Activated CD8-positive, alpha-beta T cell treated with anti-CD3 and anti-CD28 coated beads for 36 hours (primary cell): ENCODE measurements at regions not wholly inside any gene's neighbourhood (a gene's known extent, or its start where the extent isn't known, plus 50 kb on each side); places are given as distances from the start of the nearest gene placed in this dataset.

Source experiments
- ATAC-seq: fragments of 200-7000 bp; cut with Tn5 transposase; one replicate; pipeline ENCODE4 v1.10.0; 2021; ENCODE audit warnings: mild to moderate bottlenecking, moderate library complexity
- CTCF ChIA-PET: fragments of 350-600 bp; sonication (Branson Sonifier 250); formaldehyde crosslinking; loops from one replicate; lab custom pipeline; 2021; ENCODE audit warnings: antibody characterized with exemption; lab: Charles Lee
- POLR2A ChIA-PET: fragments of 350-600 bp; sonication (Branson Sonifier 250); formaldehyde crosslinking; loops from one replicate; lab custom pipeline; 2021; ENCODE audit warnings: antibody characterized with exemption; lab: Charles Lee
- DNase-seq: peaks from one replicate; pipeline ENCODE4 v3.0.0-alpha.2; 2020
- H3K27ac Mint-ChIP-seq: one replicate; pipeline ENCODE4 v1.8.0; 2021; ENCODE audit warnings: mild to moderate bottlenecking, mixed read lengths
- H3K27me3 Mint-ChIP-seq: one replicate; pipeline ENCODE4 v1.8.0; 2021; ENCODE audit warnings: mixed read lengths
- H3K36me3 Mint-ChIP-seq: one replicate; pipeline ENCODE4 v1.8.0; 2021; ENCODE audit warnings: low read depth, mixed read lengths
- H3K4me1 Mint-ChIP-seq: one replicate; pipeline ENCODE4 v1.8.0; 2021; ENCODE audit warnings: low read depth, mixed read lengths
- H3K4me3 Mint-ChIP-seq: one replicate; pipeline ENCODE4 v1.8.0; 2021; ENCODE audit warnings: mild to moderate bottlenecking, moderate library complexity, mixed read lengths
- H3K9me3 Mint-ChIP-seq: one replicate; pipeline ENCODE4 v1.8.0; 2021; ENCODE audit warnings: mixed read lengths
- intact Hi-C: fragments of 100-400 bp; cut with micrococcal nuclease; formaldehyde crosslinking; loops from one replicate; pipeline ENCODE4 v1.10.0; 2022
- TF ChIP-seq, protein P1 (sequence below): fragments of 200-600 bp; IDR thresholded peaks from one replicate; pipeline ENCODE4 v1.8.0; 2022; ENCODE audit warnings: antibody characterized with exemption, mild to moderate bottlenecking

- DNase-seq (no peak), ATAC-seq (no peak)
- H3K9me3 Mint-ChIP-seq = peaks cover 3% of the 10 kb centered on the region
- no peaks in the 10 kb centered on the region for H3K27me3 Mint-ChIP-seq
- no peaks in the 10 kb centered on the region for H3K36me3 Mint-ChIP-seq
- no peaks in the 10 kb centered on the region for H3K4me1 Mint-ChIP-seq
- CTCF ChIA-PET = no interaction called here
- H3K27ac Mint-ChIP-seq = no peak overlapping the region
- TF ChIP-seq, protein P1, sequence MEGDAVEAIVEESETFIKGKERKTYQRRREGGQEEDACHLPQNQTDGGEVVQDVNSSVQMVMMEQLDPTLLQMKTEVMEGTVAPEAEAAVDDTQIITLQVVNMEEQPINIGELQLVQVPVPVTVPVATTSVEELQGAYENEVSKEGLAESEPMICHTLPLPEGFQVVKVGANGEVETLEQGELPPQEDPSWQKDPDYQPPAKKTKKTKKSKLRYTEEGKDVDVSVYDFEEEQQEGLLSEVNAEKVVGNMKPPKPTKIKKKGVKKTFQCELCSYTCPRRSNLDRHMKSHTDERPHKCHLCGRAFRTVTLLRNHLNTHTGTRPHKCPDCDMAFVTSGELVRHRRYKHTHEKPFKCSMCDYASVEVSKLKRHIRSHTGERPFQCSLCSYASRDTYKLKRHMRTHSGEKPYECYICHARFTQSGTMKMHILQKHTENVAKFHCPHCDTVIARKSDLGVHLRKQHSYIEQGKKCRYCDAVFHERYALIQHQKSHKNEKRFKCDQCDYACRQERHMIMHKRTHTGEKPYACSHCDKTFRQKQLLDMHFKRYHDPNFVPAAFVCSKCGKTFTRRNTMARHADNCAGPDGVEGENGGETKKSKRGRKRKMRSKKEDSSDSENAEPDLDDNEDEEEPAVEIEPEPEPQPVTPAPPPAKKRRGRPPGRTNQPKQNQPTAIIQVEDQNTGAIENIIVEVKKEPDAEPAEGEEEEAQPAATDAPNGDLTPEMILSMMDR = no peak
- intact Hi-C loops = no loop called here
- POLR2A ChIA-PET = no interaction called here
- H3K4me3 Mint-ChIP-seq = no peak overlapping the region
Measured at GRCh38 chr7:50953820-50954219, 171.1 kb upstream of the GRB10 start.

- no peaks in the 10 kb centered on the region for H3K4me1 Mint-ChIP-seq
- peaks cover under 1% of the 10 kb centered on the region for H3K27me3 Mint-ChIP-seq
- no peak overlapping the region for H3K27ac Mint-ChIP-seq
- ATAC-seq (no peak), DNase-seq (no peak)
- H3K36me3 Mint-ChIP-seq = no peaks in the 10 kb centered on the region
- H3K9me3 Mint-ChIP-seq = peaks cover 5% of the 10 kb centered on the region
- CTCF ChIA-PET = no interaction called here
- intact Hi-C loops = no loop called here
- POLR2A ChIA-PET = no interaction called here
- no peak overlapping the region for H3K4me3 Mint-ChIP-seq
- TF ChIP-seq, protein P1 = no peak
Measured at GRCh38 chr7:50953303-50953702, 170.6 kb upstream of the GRB10 start.

DNA sequence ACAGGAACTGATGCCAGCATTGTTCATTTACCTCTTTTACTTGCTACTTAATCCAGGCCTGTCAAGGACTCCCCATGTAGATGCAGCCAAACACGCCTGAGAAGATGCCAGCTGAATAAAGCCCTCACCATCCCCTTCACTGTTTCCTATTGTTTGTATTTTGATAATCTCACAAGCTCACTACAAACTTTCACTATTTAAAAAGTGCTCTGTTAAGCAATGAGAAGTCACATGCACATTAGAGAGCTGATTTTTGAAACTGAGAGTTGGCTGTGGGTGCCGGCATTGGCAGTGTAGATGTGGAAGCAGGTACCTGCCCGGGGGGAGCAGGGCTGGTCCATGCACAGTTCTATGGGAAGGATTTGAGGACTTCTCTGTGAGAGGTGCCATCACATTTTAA lies 169.8 kb upstream of the GRB10 start:
- Mint-ChIP-seq H3K36me3 (no peaks in the 10 kb centered on the region), H3K4me3 (no peak overlapping the region), H3K27ac (no peak overlapping the region), H3K4me1 (no peaks in the 10 kb centered on the region), H3K27me3 (peaks cover 2% of the 10 kb centered on the region), H3K9me3 (peaks cover 7% of the 10 kb centered on the region)
- TF ChIP-seq, protein P1 = no peak
- intact Hi-C loops = no loop called here
- DNase-seq = no peak
- ChIA-PET POLR2A (no interaction called here), CTCF (interaction anchor here (0.7 kb wide), 1 partner anchor 291 kb away, joined by 3 read pairs; no protein-coding TSS in a partner anchor)
- no peak for ATAC-seq

- peaks cover 7% of the 10 kb centered on the region for H3K9me3 Mint-ChIP-seq
- no peak for ATAC-seq
- intact Hi-C loops = no loop called here
- no peaks in the 10 kb centered on the region for H3K36me3 Mint-ChIP-seq
- no peaks in the 10 kb centered on the region for H3K4me1 Mint-ChIP-seq
- no peak overlapping the region for H3K27ac Mint-ChIP-seq
- no peak for DNase-seq
- peaks cover 2% of the 10 kb centered on the region for H3K27me3 Mint-ChIP-seq
- TF ChIP-seq, protein P1 = no peak
- CTCF ChIA-PET = interaction anchor here (0.7 kb wide), 1 partner anchor 291 kb away, joined by 3 read pairs; no protein-coding TSS in a partner anchor
- POLR2A ChIA-PET = no interaction called here
- no peak overlapping the region for H3K4me3 Mint-ChIP-seq
Measured at GRCh38 chr7:50952120-50952519, 169.4 kb upstream of the GRB10 start.

DNA sequence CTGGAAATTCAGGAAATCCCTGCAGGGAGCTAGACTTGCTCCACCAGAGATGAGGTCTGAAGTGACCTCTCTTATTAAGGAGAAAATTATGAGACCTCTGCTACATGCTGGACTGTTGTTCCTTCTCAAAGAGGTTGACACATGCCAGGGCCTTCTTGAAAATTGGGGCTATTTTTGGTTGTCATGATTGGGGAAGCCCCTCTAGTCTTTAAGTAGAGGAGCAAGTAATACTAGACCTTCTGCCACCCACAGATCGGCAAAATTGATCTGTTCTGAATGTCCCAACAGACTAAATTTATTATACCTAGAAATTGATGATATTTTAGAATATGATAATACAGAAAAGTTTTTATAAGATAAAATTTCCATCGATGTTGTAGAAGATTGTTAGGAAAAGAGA lies 160.8 kb upstream of the GRB10 start:
- Mint-ChIP-seq H3K36me3 (no peaks in the 10 kb centered on the region), H3K4me3 (no peak overlapping the region), H3K27me3 (peaks cover 8% of the 10 kb centered on the region), H3K9me3 (peaks cover 4% of the 10 kb centered on the region), H3K27ac (no peak overlapping the region), H3K4me1 (no peaks in the 10 kb centered on the region)
- DNase-seq = no peak
- ATAC-seq = no peak
- CTCF ChIA-PET = interaction anchor here (0.9 to 1.8 kb wide), 3 partner anchors 11 to 217 kb away, joined by 3 to 4 read pairs (median 3); no protein-coding TSS in a partner anchor
- POLR2A ChIA-PET = no interaction called here
- intact Hi-C loops = no loop called here
- TF ChIP-seq, protein P1 = no peak
